Kidney (tissue), 13 donors: ENCODE measurements at regions not wholly inside any gene's neighbourhood (a gene's known extent, or its start where the extent isn't known, plus 50 kb on each side); places are given as distances from the start of the nearest gene placed in this dataset.

Source experiments
- DNase-seq, 5 donors: peaks; one replicate each; pipeline ENCODE4 v3.0.0-alpha.2; 2013 to 2020
- FAIRE-seq: peaks from 2 replicates; lab custom pipeline; 2012; peaks lifted over from hg19 to GRCh38; lab: Jason Lieb, UNC
- H3K27ac ChIP-seq, 2 donors: one replicate each; pipeline ENCODE4 v1.7.0; 2013; ENCODE audit warnings: low read depth in 2 of 2, low read length in 2 of 2, inconsistent platforms in 1 of 2
- H3K27me3 ChIP-seq: one replicate; pipeline ENCODE4 v1.7.1; 2013; ENCODE audit warnings: low read length, inconsistent platforms; ENCODE audit not compliant: control insufficient read depth, insufficient read depth
- H3K36me3 ChIP-seq, 3 donors: one replicate each; pipeline versions ENCODE4 v1.7.0 to v1.7.1; 2013; ENCODE audit warnings: low read length in 3 of 3, control low read depth in 1 of 3, inconsistent platforms in 1 of 3; ENCODE audit not compliant: insufficient read depth in 3 of 3, control insufficient read depth in 2 of 3
- H3K4me1 ChIP-seq, 3 donors: one replicate each; pipeline versions ENCODE4 v1.7.0 to v1.7.1; 2013; ENCODE audit warnings: low read length in 3 of 3, inconsistent platforms in 1 of 3, low read depth in 1 of 3; ENCODE audit not compliant: control insufficient read depth in 2 of 3, insufficient read depth in 2 of 3
- H3K4me3 ChIP-seq, 3 donors: one replicate each; pipeline versions ENCODE4 v1.7.0 to v1.8.1; 2013; ENCODE audit warnings: low read length in 3 of 3, control low read depth in 1 of 3, inconsistent platforms in 1 of 3
- H3K9ac ChIP-seq, 3 donors: one replicate each; pipeline versions ENCODE4 v1.7.0 to v1.7.1; 2013; ENCODE audit warnings: low read length in 3 of 3, control low read depth in 1 of 3, inconsistent platforms in 1 of 3
- H3K9me3 ChIP-seq, 3 donors: one replicate each; pipeline versions ENCODE4 v1.7.0 to v1.7.1; 2013; ENCODE audit warnings: low read length in 3 of 3, control low read depth in 1 of 3, inconsistent platforms in 1 of 3; ENCODE audit not compliant: control insufficient read depth in 2 of 3, insufficient read depth in 1 of 3
- CTCF ChIP-seq: IDR thresholded peaks from 3 replicates; pipeline ENCODE4 v1.5.1; 2012; ENCODE audit warnings: mild to moderate bottlenecking, moderate library complexity, borderline replicate concordance; ENCODE audit not compliant: insufficient read depth; ENCODE audit errors: extremely low read depth
- intact Hi-C: fragments of 100-400 bp; cut with DNase I; formaldehyde crosslinking; loops from one replicate; pipeline ENCODE4 v1.11.1; 2022
- donor health status: control.
- donor health status: control.
- donor health status: control.
- donor health status: control.
- donor health status: control.
- donor health status: DM: yes; HTN: yes; CAD: no.
- donor health status: Normal renal cell carcinoma (clear cell type).

DNA sequence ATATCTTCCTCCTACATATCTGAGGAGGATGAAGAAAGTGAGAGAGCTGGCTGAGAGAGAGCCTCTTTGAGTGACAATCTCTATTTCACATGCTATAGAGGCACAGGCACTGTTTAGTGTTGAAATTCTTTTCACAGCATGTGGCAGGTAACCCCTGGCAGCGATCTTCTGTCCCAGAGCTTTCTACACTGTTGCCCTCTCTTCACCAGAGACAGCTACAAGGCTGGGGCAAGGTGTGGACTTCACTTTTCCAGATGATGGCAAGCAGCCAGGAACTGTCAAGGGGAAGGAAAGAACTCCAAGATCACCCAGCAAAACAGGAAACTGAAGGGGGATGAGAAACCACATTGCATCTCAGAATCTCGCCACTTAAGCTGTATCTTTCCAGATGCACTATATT is 205.2 kb downstream of the CAAP1 start:
- TF ChIP-seq CTCF, result no peak
- intact Hi-C loops, result no loop called here
- H3K9ac ChIP-seq, result no peak overlapping the region
- DNase-seq (peak in 1 of 5 donors; percentile 28), FAIRE-seq (no peak)
- no peaks in the 10 kb centered on the region for H3K27me3 ChIP-seq
- H3K4me3 ChIP-seq, result no peak overlapping the region
- H3K27ac ChIP-seq, result no peak overlapping the region
- no peaks in the 10 kb centered on the region for H3K36me3 ChIP-seq
- H3K9me3 ChIP-seq, result no peaks in the 10 kb centered on the region
- H3K4me1 ChIP-seq, result no peaks in the 10 kb centered on the region

GRCh38 chr9:26685818-26686217 is 206.8 kb downstream of the CAAP1 start:
- Histone ChIP-seq H3K36me3 (no peaks in the 10 kb centered on the region), H3K4me1 (no peaks in the 10 kb centered on the region), H3K9ac (no peak overlapping the region), H3K27me3 (no peaks in the 10 kb centered on the region), H3K27ac (no peak overlapping the region), H3K9me3 (no peaks in the 10 kb centered on the region), H3K4me3 (no peak overlapping the region)
- no peak for TF ChIP-seq CTCF
- no peak for DNase-seq
- no peak for FAIRE-seq
- intact Hi-C loops, result no loop called here

- Histone ChIP-seq H3K27ac (no peak overlapping the region), H3K9me3 (no peaks in the 10 kb centered on the region), H3K27me3 (no peaks in the 10 kb centered on the region), H3K4me3 (no peak overlapping the region), H3K36me3 (no peaks in the 10 kb centered on the region), H3K9ac (no peak overlapping the region), H3K4me1 (no peaks in the 10 kb centered on the region)
- intact Hi-C loops, result no loop called here
- no peak for TF ChIP-seq CTCF
- no peak for FAIRE-seq
- DNase-seq, result no peak
Measured at GRCh38 chr9:26684029-26684428, 208.6 kb downstream of the CAAP1 start.

DNA sequence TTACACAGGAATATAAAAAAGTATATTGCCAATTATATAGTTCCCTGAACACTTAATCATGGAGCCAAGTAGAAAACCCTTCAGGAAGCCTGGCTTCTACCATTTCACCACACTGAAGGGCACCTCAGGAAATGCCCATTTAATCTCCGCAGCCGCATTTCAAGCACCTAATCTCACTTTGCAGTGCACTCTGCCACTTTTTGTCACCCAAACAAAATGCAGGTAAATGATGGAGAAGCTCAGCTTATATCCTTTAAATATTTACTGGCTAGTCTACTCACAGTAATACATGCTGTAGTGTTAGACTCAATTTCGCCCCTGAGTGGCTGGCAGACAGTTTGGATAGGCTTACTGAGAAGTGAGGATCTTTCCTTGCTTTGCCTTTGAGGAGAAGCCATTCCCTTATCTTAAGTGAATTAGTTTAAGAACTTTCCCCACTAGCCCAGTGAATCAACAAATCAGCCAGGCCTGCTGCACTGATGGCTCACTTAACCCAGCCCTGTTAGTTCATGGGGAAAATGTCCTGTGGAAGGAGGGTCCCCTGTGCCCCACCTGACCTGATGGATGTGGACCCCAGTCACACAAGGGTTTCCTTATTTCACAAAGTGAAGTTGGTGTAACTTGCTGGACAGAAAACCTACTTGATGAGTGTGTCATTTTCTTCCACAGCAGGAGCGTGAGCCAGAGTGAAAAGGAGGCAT is 209.7 kb downstream of the CAAP1 start:
- Histone ChIP-seq H3K4me3 (no peak overlapping the region), H3K9me3 (no peaks in the 10 kb centered on the region), H3K36me3 (no peaks in the 10 kb centered on the region), H3K9ac (no peak overlapping the region), H3K4me1 (no peaks in the 10 kb centered on the region), H3K27me3 (no peaks in the 10 kb centered on the region), H3K27ac (no peak overlapping the region)
- TF ChIP-seq CTCF, result no peak
- intact Hi-C loops, result no loop called here
- FAIRE-seq (no peak), DNase-seq (no peak)
